ENCODE measurements at regions not wholly inside any gene's neighbourhood (a gene's known extent, or its start where the extent isn't known, plus 50 kb on each side); places are given as distances from the start of the nearest gene placed in this dataset.

GRCh38 chr2:8369522-8369921 is 312.3 kb upstream of the ID2 start:
- Histone ChIP-seq H3K27me3 (ENCODE audit: insufficient read depth, low read depth, low read length) (no peaks in the 10 kb centered on the region), H4K20me1 (ENCODE audit: insufficient read depth) (no peaks in the 10 kb centered on the region), H3K4me2 (ENCODE audit: low read length) (no peak overlapping the region), H3K36me3 (ENCODE audit: insufficient read depth, low read length) (no peaks in the 10 kb centered on the region), H3F3A (ENCODE audit: insufficient read depth, low read length, poor library complexity, severe bottlenecking) (no peaks in the 10 kb centered on the region), H3K27ac (ENCODE audit: low read length) (no peak overlapping the region), H3K9ac (ENCODE audit: low read length) (no peak overlapping the region), H3K9me3 (ENCODE audit: low read length) (no peaks in the 10 kb centered on the region), H3K4me3 (ENCODE audit: low read length) (no peak overlapping the region), H3K79me2 (replicated peaks; ENCODE audit: insufficient read depth, low read length) (no peaks in the 10 kb centered on the region), H2AFZ (ENCODE audit: low read depth, low read length) (no peak overlapping the region), H3K9me2 (ENCODE audit: insufficient read depth, low read length) (no peaks in the 10 kb centered on the region)
- no peak for TF ChIP-seq POLR2AphosphoS5 (IDR thresholded peaks at IDR 0.05)
- TF ChIP-seq EZH2 (IDR thresholded peaks at IDR 0.05; ENCODE audit: borderline replicate concordance, insufficient read depth, low read length, poor library complexity, severe bottlenecking) = no peak
- TF ChIP-seq RAD21 (conservative IDR thresholded peaks at IDR 0.05) = no peak
- no peak for TF ChIP-seq REST (IDR thresholded peaks at IDR 0.05; ENCODE audit: borderline replicate concordance)

- Histone ChIP-seq H4K20me1 (ENCODE audit: insufficient read depth) (no peaks in the 10 kb centered on the region), H3K9ac (ENCODE audit: low read length) (no peak overlapping the region), H3K36me3 (ENCODE audit: insufficient read depth, low read length) (no peaks in the 10 kb centered on the region), H3K79me2 (replicated peaks; ENCODE audit: insufficient read depth, low read length) (no peaks in the 10 kb centered on the region), H3K9me3 (ENCODE audit: low read length) (no peaks in the 10 kb centered on the region), H3K27ac (ENCODE audit: low read length) (no peak overlapping the region), H3K4me2 (ENCODE audit: low read length) (no peak overlapping the region), H3F3A (ENCODE audit: insufficient read depth, low read length, poor library complexity, severe bottlenecking) (no peaks in the 10 kb centered on the region), H3K9me2 (ENCODE audit: insufficient read depth, low read length) (no peaks in the 10 kb centered on the region), H3K4me3 (ENCODE audit: low read length) (no peak overlapping the region), H2AFZ (ENCODE audit: low read depth, low read length) (no peak overlapping the region), H3K27me3 (ENCODE audit: insufficient read depth, low read depth, low read length) (no peaks in the 10 kb centered on the region)
- TF ChIP-seq, protein P1, sequence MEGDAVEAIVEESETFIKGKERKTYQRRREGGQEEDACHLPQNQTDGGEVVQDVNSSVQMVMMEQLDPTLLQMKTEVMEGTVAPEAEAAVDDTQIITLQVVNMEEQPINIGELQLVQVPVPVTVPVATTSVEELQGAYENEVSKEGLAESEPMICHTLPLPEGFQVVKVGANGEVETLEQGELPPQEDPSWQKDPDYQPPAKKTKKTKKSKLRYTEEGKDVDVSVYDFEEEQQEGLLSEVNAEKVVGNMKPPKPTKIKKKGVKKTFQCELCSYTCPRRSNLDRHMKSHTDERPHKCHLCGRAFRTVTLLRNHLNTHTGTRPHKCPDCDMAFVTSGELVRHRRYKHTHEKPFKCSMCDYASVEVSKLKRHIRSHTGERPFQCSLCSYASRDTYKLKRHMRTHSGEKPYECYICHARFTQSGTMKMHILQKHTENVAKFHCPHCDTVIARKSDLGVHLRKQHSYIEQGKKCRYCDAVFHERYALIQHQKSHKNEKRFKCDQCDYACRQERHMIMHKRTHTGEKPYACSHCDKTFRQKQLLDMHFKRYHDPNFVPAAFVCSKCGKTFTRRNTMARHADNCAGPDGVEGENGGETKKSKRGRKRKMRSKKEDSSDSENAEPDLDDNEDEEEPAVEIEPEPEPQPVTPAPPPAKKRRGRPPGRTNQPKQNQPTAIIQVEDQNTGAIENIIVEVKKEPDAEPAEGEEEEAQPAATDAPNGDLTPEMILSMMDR (IDR thresholded peaks at IDR 0.05; ENCODE audit: poor library complexity, severe bottlenecking) = no peak
- TF ChIP-seq POLR2AphosphoS5 (IDR thresholded peaks at IDR 0.05) (no peak), RAD21 (conservative IDR thresholded peaks at IDR 0.05) (no peak), TAF1 (IDR thresholded peaks at IDR 0.05; ENCODE audit: low read depth) (no peak), SMC3 (conservative IDR thresholded peaks at IDR 0.05; ENCODE audit: poor library complexity) (no peak), REST (IDR thresholded peaks at IDR 0.05; ENCODE audit: borderline replicate concordance) (no peak), MXI1 (conservative IDR thresholded peaks at IDR 0.05; ENCODE audit: poor library complexity, severe bottlenecking) (no peak), EP300 (conservative IDR thresholded peaks at IDR 0.05; ENCODE audit: poor library complexity, severe bottlenecking) (no peak), EZH2 (IDR thresholded peaks at IDR 0.05; ENCODE audit: borderline replicate concordance, insufficient read depth, low read length, poor library complexity, severe bottlenecking) (no peak)
These were observed 311.5 kb upstream of the ID2 start for GRCh38 chr2:8370258-8370802.

Measured in neural cell (in vitro differentiated cells).